ENCODE measurements at regions not wholly inside any gene's neighbourhood (a gene's known extent, or its start where the extent isn't known, plus 50 kb on each side); places are given as distances from the start of the nearest gene placed in this dataset.
"Not testable (repeated sequence)": the region's sequence is repeated elsewhere in the genome, so short reads cannot be mapped to it uniquely, and the experiment has no call there.

DNA sequence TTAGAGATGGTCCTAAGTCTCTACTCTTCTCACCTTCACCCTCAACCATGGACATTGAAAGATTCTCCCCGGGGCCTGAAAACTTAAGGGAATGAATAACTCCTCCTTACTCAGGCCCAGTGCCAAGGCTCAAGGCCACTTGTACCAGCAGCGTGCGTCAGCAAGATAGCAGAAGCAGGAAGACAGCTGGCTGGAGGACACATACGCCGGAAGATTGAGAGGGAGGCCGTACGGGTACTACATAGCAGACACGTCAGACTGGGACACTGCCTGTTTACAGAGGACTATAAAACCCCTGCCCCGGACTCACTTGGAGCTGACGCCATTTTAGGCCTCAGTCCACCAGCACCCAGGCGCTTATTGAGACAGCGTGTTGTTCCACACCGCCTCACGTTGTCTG is 75.8 kb upstream of the MED13 start:
- peak; percentile 51 to 57 for DNase-seq
- TF ChIP-seq POLR2AphosphoS5 (IDR thresholded peaks at IDR 0.05) = no peak
- no peak for TF ChIP-seq EP300 (IDR thresholded peaks at IDR 0.05)
- no peak for TF ChIP-seq POLR2A (IDR thresholded peaks at IDR 0.05)
- TF ChIP-seq, protein P1, sequence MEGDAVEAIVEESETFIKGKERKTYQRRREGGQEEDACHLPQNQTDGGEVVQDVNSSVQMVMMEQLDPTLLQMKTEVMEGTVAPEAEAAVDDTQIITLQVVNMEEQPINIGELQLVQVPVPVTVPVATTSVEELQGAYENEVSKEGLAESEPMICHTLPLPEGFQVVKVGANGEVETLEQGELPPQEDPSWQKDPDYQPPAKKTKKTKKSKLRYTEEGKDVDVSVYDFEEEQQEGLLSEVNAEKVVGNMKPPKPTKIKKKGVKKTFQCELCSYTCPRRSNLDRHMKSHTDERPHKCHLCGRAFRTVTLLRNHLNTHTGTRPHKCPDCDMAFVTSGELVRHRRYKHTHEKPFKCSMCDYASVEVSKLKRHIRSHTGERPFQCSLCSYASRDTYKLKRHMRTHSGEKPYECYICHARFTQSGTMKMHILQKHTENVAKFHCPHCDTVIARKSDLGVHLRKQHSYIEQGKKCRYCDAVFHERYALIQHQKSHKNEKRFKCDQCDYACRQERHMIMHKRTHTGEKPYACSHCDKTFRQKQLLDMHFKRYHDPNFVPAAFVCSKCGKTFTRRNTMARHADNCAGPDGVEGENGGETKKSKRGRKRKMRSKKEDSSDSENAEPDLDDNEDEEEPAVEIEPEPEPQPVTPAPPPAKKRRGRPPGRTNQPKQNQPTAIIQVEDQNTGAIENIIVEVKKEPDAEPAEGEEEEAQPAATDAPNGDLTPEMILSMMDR (IDR thresholded peaks at IDR 0.05) = no peak
- Histone ChIP-seq H3K4me3 (no peak overlapping the region), H3K36me3 (no peaks in the 10 kb centered on the region), H3K27me3 (peaks cover 0 to 35% (median 18%) of the 10 kb centered on the region in 3 donors), H3K27ac (no peak overlapping the region), H3K9me3 (no peaks in the 10 kb centered on the region), H3K4me1 (peaks cover 10 to 14% (median 12%) of the 10 kb centered on the region in 4 donors)
- intact Hi-C loops (cut with DNase I; ENCODE audit: low total_unique reads) = no loop called here
- WGBS, 5 donors = 63 to 79% (median 74%) methylated on average over 14 of the region's 14 CpGs

DNA sequence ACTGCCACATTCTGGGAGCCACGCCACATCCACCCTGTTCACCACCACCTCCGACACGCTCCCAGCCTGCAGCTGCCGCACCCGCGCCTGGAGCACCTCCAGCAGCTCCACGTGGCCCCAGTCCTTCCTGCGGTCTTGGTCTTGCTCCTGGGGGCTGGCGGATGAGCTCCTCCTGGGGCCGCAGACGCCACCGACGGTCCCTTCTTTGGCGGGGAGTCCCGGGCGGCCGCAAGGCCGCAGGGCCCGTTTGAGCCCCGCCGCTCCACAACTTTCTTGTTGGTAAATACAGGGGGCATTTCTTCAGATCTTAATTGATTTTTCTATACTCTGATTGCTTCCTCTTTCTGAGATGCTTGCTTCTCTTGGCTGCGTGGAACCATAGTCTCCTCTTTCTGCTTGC is 75.3 kb upstream of the MED13 start:
- 91 to 95% (median 93%) methylated on average over 22 of the region's 22 CpGs for WGBS, 5 donors
- DNase-seq = no peak
- peaks cover 10 to 14% (median 12%) of the 10 kb centered on the region in 4 donors for H3K4me1 ChIP-seq
- H3K27me3 ChIP-seq = peaks cover 0 to 35% (median 18%) of the 10 kb centered on the region in 3 donors
- TF ChIP-seq EP300 (IDR thresholded peaks at IDR 0.05) = no peak
- TF ChIP-seq POLR2AphosphoS5 (IDR thresholded peaks at IDR 0.05) = no peak
- no peaks in the 10 kb centered on the region for H3K9me3 ChIP-seq
- H3K27ac ChIP-seq = no peak overlapping the region
- intact Hi-C loops (cut with DNase I; ENCODE audit: low total_unique reads) = no loop called here
- H3K4me3 ChIP-seq = no peak overlapping the region
- no peaks in the 10 kb centered on the region for H3K36me3 ChIP-seq

DNA sequence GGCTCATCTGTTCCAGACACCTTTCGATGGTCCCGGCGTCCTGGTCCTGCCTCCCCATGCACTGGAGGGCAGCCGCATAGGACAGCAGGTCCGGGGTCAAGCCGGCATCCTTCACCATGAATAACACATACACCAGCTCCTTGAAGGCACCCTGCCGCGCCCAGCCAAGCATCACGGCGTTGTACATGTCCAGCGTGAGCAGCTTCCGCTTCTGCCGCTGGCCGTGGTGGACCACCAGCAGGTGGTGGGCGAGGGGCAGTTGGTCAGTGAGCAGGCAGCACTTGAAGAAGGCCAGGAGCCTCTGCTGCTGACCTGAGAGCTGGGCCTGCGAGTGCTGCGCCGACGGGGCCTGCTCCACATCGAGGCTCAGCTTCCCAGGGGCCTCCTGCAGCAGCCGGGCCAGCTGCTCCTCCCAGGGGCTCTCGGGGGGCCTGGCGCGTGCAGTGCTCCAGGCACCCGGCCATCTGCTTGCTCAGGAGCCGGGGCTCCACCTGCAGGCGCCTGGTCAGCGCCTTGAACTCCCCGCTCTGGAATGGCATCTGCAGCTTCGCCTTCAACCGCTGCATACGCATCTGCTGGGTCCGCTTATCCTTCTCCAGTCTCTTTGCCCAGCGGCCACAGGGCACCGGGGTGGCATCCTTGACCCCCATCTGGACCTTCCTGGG is 74.7 kb upstream of the MED13 start:
- 86 to 94% (median 92%) methylated on average over 18 to 35 of the region's 35 CpGs for WGBS, 5 donors
- H3K27me3 ChIP-seq = peaks cover 0 to 35% (median 18%) of the 10 kb centered on the region in 3 donors
- H3K27ac ChIP-seq; intact Hi-C loops (cut with DNase I; ENCODE audit: low total_unique reads); H3K4me3 ChIP-seq; H3K36me3 ChIP-seq; DNase-seq; H3K9me3 ChIP-seq: not testable (repeated sequence)
- peaks cover 10 to 14% (median 12%) of the 10 kb centered on the region in 4 donors for H3K4me1 ChIP-seq

DNA sequence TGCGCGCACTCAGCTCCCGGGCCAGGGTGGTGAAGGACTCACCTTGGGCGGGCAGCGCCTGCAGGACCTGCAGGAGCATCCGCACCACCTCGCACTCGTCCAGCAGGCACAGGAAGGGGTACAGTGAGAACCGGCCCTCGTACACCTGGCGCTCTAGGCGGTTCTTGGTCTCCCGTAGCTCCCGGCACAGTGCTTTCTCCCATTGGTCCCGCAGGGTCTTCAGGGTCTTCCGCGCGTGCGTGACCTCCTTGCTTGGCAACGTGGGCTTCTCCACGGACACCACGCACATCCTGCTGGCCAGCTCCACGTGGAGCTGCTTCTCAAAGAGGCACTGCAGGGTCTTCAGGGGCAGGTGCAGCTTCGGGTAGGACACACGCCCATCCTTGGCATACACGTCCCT is 74.1 kb upstream of the MED13 start:
- DNase-seq = no peak
- Histone ChIP-seq H3K36me3 (no peaks in the 10 kb centered on the region), H3K9me3 (no peaks in the 10 kb centered on the region), H3K27me3 (peaks cover 0 to 35% (median 18%) of the 10 kb centered on the region in 3 donors), H3K27ac (no peak overlapping the region), H3K4me1 (peaks cover 10 to 14% (median 12%) of the 10 kb centered on the region in 4 donors), H3K4me3 (no peak overlapping the region)
- TF ChIP-seq POLR2A (IDR thresholded peaks at IDR 0.05) = no peak
- no peak for TF ChIP-seq POLR2AphosphoS5 (IDR thresholded peaks at IDR 0.05)
- TF ChIP-seq, protein P1 (IDR thresholded peaks at IDR 0.05) = no peak
- TF ChIP-seq EP300 (IDR thresholded peaks at IDR 0.05) = no peak
- intact Hi-C loops (cut with DNase I; ENCODE audit: low total_unique reads) = no loop called here
- WGBS, 5 donors = 76 to 85% (median 81%) methylated on average over 4 to 26 of the region's 26 CpGs

DNA sequence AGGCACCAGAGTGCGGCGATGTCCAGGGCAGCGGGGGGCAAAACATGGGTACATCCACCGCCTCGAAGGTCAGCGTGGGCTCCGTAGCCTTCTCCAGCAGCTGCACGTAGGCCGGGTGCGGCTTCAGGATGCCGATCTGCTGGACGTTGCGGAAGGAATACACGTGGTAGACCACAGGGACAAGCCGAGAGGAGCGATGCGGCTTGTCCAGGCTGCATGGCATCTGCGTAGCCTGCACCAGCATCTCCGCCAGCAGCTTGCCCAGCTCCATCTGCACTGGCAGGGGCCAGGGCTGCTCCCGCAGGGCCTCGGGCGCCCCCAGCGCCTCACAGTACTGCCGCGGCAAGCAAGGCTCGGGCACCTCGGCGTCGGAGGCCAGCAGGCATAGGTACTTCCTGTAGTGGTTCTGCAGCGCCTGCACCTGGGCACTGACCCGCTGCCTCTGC is 73.6 kb upstream of the MED13 start:
- intact Hi-C loops (cut with DNase I; ENCODE audit: low total_unique reads); H3K27ac ChIP-seq; H3K36me3 ChIP-seq; H3K9me3 ChIP-seq: not testable (repeated sequence)
- peaks cover 10 to 14% (median 12%) of the 10 kb centered on the region in 4 donors for H3K4me1 ChIP-seq
- H3K27me3 ChIP-seq = peaks cover 0 to 35% (median 18%) of the 10 kb centered on the region in 3 donors
- peak overlapping the region; percentile 9 to 41 (median 24) for H3K4me3 ChIP-seq
- WGBS, 5 donors = 20 to 38% (median 24%) methylated on average over 3 to 31 of the region's 31 CpGs
- peak in 1 of 2 donors; percentile 34 for DNase-seq

DNA sequence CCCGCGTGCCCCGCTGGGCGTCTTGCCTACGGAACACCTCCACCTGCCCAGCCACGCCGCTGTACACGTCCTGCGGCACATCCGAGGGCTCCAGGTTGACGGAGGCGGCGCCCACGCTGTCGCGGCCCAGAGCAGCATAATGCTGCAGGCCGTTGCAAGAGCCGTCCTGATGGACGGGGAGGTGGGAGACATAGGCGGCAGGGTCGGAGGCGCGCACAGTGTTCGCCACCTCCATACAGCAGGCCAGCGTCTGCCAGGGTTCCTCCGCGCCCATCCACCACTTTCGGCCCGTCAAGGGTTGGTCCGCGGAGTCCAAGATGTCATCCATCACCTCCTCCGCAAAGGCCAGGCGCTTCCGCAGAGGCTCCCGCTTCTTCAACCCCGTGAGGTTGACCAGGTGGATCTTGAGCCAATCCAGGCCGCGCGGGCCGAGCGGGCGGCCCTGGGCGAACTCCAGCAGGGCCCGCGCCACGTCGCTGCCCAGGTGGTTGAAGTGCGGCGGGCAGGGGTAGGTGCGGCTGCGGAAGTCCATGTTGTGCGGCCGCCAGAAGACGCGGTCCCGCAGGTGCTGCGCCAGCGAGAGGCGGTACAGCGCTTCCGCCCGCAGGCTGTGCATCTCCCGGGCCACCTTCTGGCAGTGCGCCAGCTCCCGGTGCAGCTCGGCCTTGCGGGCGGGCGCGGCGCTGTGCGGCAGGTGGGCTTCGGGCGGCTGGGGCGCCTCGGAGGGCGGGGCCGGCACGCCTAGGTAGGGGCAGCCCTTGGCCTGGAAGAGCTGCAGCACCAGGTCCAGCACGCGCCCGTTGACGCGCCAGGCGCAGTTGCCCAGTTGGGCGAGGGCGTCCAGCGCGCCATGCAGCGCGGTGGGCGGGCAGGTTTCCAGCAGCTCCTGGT is 72.9 kb upstream of the MED13 start:
- H3K9me3 ChIP-seq; H3K36me3 ChIP-seq; H3K27ac ChIP-seq; intact Hi-C loops (cut with DNase I; ENCODE audit: low total_unique reads): not testable (repeated sequence)
- Histone ChIP-seq H3K27me3 (peaks cover 0 to 35% (median 18%) of the 10 kb centered on the region in 3 donors), H3K4me3 (peak overlapping the region; percentile 9 to 41 (median 24)), H3K4me1 (peaks cover 10 to 14% (median 12%) of the 10 kb centered on the region in 4 donors)
- DNase-seq = peak in 1 of 2 donors; percentile 66
- WGBS, 5 donors = 23 to 81% (median 26%) methylated on average over 20 to 92 of the region's 92 CpGs

DNA sequence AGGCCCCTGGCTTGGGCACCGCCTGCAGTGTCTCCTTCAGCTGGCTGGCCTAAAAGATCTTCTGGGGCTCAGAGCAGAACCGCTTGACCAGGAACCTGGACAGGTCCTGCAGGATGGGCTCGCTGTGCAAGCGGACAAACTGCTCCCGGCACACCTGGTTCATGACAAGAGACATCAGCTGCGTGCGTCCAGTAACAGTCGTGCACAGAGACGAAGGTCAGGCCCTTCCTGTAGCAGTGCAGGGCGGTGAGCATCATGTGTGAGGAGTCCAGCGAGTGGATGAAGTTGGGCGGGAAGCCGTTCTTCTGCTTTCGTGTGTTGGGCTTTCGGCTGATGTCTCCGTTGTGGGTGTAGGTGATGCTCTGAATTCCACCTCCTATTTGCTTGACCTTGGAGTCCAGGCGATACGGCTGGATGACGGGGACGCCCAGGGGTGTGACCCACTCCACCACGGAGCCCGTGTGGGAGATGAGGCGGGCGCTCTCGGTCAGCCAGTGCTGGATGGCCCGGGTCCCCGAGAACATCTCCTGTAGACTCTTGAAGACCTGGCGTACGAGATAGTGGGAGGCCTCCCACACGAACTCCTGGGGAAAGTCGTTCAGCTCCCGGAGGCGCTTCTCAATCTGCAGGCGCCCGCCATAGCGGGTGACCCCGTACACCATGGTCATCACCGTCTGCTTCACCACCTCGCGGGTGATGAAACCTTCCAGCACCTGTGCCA is 72.1 kb upstream of the MED13 start:
- H3K36me3 ChIP-seq; H3K9me3 ChIP-seq; H3K4me3 ChIP-seq; intact Hi-C loops (cut with DNase I; ENCODE audit: low total_unique reads); DNase-seq; H3K27ac ChIP-seq: not testable (repeated sequence)
- H3K27me3 ChIP-seq = peaks cover 0 to 35% (median 18%) of the 10 kb centered on the region in 3 donors
- WGBS, 5 donors = 93 to 97% (median 96%) methylated on average over 27 to 40 of the region's 40 CpGs
- H3K4me1 ChIP-seq = peaks cover 10 to 14% (median 12%) of the 10 kb centered on the region in 4 donors

All from stomach (tissue), 8 donors.